RPMI8226 (cell line): ENCODE measurements at regions not wholly inside any gene's neighbourhood (a gene's known extent, or its start where the extent isn't known, plus 50 kb on each side); places are given as distances from the start of the nearest gene placed in this dataset.

Experiments used
- DNase-seq: peaks from one replicate; pipeline ENCODE4 v3.0.0-alpha.2; 2015

DNA sequence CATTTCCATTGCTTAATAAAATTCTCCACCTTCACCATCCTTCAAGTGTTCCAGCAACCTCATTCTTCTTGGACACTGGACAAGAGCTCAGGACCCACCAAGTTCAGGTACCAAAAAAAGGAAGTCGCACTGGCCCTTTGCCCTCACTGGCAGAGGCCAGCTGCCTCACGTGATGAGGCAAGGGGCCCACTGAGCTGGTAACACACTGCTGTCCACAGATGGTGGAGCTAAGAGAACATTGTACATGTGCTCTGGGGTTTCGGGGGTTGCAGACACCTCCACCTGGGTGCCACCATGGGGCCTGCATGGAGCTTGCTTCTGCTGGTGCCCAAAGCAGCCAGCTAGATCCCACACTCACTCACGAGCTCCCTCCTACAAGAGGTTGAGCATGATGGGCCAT, 71.3 kb downstream of the SCG2 start:
- no peak for DNase-seq

DNA sequence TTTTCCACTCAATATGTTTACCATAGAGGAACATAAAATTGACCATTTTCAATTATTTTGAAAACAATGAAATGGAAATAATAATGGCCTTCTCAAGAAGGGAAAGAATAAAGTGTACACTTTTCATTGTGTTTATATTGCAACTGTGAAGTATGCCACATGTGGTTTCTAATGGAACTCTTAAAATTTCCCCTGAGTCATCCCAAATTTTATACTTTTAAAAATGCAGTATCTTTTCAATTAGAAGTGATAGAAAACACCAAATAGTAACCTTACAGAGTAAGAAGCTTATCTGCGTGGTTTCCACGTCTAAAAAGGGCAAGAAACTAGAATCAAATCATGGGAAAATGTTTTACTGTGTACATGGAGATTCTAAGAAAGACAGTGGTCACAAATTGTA, 70.0 kb downstream of the SCG2 start:
- no peak for DNase-seq

DNA sequence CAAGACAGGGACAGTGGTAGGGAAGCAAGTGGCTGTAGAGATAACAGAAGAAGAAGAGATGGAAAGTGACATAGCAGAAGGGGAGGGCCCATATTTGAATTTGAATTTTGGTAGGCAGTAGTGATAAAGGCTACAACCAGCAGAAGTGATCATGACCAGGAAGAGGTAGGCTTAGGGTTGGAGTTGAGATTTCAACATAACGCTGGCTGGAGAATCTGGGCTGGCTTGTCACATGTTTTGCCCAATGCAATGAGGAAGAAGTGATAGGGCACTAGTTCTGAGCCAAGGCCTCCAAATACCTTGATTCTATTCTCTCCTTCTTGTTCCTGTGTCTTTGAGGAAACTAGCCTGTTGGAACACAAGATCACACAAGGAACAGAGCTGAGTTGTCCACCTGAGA, 69.4 kb downstream of the SCG2 start:
- DNase-seq = no peak

DNA sequence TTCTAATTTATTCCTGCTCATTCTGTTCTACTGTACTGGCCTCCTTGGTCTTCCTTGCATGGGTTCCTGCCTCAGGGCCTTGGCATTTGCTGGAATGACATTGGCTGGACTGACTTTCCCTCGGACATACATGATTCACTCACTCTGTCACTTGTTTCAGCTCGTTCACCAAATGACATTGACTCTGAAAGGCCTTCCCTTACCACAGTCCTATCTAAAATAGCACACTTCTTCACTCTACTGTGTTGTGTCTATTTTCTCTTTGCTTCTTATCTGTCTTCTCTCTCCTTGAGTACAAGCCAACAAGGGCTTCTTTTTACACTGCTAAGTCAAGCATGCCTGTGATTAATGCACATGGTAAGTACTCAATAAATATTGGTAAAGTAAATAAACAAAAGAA, 65.6 kb downstream of the SCG2 start:
- no peak for DNase-seq

DNA sequence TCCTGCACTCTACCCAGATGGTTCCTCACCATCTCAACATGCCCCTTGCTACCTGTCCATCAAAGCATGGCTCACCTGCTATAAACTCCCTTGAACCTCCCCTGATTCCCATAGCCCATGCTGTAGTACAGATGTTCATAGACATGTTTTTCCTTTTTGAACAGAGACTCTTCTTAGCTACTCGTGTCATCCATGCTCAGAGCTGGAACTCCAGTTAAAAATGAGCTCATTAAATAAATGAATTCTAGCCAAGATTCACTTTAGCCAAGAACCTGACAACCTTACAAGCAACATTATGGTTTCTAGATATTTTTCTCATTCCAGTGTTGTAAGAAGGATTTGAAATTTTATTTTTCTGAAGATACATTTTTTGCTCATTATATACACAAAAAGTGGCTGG, 65.0 kb downstream of the SCG2 start:
- no peak for DNase-seq

DNA sequence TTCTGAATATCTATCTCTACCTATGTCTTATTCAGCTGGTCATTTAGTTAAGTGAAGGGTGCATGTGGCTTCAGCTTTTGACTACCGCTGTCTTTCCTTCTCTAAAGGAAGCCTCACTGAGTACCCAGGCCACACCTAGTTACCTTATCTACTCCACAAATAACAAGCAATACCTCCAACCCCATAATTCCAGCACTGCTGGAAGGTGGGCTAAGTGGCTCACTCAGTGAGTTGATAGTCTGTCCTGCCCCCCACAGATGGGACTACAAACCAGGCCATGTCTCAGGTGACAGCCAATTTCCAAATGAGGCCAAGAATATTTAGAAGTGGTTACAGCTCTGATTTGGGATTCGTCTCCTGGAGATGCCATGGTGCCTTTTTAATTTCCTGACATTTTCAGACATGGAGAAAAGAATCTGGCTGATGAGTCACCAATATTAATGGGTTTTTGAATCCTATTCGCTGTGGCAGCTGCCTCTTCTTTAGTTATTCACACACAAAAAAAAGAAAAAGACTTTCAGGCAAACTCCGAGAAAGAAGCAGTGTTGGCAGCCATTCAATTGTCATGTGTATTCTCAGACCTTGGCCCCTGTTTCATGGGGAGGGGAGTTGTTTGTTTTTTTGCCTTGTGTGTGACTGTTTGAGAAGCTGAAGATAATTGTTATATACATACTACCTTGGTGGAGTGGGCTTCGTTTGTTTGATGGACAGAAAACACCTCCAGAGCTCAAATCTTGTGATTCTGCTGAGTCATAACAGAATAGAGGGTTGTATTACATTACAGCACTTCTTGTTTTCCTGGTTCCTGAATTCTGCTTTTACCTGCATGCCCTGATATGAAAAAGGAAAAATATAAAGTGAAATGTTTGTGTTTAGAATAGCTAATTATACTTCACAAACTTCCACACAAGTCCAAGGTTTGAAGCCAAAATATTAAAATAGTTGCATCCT, 64.2 kb downstream of the SCG2 start:
- DNase-seq = no peak

DNA sequence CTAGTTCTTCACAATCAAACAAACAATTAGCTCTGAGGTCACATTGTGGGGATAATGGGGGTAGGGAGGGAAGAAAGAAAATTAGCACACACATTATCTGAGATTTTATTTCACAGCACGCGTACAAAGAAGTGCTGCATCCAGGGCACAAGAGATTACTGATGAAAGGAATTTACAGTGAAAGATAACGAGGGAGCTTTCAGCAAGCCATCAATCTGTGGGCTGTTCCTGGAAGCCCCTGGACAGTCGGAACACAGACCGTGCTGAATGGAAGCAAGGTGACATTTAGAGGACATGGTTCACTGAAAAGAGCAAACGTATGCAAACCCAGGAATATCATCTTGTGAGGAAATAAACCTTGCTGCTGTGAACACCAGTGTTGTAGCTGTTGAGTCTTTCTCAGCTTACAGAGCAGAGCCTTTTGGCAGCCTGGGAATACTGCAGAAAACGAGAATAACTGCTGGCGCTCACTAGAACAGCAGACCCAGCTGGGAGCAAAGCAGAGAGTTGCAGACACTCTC, 63.2 kb downstream of the SCG2 start:
- no peak for DNase-seq

DNA sequence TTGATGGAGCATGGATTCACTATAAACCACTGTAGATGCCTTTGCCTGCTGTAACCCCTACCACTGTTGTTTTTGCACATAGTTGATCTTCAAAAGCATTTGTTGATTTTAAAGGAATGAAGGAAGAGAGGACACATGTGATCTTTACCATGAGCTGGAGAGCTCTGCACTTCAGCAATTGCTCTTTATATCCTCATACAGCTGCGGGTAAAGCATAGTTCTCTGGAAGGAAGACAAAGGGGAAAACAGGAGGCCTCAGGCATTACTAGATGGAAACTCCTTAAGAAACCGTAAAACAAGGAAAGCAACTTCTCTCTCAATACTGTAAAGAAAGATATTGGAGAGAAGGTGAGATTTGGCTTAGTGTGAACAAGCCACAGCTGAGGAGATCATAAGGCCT, 60.6 kb downstream of the SCG2 start:
- no peak for DNase-seq

DNA sequence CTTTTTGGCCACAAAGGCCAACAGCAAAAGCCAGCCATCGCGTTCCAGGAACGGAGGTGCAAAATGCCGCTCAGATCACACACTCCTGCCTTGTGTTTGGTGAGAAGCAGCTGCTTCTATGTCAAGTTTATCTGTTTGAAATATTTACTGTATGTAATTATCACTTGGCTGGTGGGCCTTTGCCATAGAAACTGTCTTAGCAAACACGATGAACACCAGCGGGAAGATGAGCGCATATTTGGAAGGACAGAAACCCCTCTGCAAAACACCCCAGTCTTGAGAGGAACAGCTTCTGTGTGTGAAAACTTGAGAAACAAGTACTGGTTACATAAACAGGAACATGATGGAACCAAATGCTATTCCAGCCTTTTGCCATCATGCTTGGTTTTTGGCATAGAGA, 59.7 kb downstream of the SCG2 start:
- DNase-seq = no peak

DNA sequence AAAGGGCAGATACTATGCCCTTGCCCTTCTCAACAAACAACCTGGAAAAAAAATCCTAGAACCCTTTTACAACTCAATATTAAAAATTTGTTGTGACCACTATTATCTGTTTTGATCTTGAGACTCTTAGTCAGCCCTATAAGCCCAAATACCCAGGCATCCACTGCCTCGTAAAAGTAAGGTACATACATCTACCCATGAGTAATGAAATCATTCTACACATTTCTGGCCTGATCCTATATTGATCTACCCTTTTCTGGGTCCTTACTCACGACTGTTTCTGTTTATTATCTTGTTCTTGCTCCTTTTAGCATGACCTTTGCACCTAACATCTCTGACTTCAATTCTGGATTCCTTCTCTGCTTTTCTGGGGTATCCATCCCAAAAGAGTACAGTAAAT, 56.8 kb downstream of the SCG2 start:
- DNase-seq = no peak

DNA sequence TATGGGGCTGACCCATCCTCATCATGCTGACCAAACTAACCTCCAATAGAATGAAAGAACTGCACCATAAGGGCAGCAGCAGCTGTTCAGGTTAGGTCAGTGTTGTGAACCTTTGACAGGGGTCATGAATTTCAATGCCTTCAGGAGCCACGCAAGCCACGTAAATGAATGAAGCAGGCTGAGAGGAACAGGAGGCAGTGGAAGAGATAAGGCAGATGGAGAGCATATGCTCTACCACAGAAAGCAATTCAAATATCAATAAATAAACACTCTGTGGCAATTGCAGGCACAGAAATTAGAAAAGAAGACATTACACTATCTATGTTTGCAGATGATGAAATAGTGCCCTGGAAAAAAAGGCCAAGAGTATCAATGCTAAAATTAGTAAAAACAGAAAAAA, 56.3 kb downstream of the SCG2 start:
- DNase-seq = no peak
